ENCODE measurements at regions not wholly inside any gene's neighbourhood (a gene's known extent, or its start where the extent isn't known, plus 50 kb on each side); places are given as distances from the start of the nearest gene placed in this dataset.

DNA sequence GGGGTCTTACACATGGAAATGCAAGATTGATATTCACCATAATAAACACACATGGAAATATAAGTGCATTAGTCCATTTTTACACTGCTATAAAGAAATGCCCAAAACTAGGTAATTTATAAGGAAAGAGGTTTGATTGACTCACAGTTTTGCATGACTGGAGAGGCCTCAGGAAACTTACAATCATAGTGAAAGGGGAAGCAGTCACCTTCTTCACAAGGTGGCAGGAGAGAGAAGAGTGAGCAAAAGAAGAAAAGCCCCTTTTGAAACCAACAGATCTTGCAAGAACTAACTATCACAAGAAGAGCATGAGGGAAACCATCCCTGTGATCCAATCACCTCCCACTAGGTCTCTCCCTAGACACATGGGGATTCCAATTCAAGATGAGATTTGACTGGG lies 111.7 kb upstream of the TP63 start:
- no peak for TF ChIP-seq EZH2 (IDR thresholded peaks at IDR 0.05; ENCODE audit: low read length, missing control alignments)
- TF ChIP-seq CTCF (conservative IDR thresholded peaks at IDR 0.05 in 1 of 2, IDR thresholded peaks at IDR 0.05 in 1 of 2; ENCODE audit: low read depth in 1 of 2, low read length in 2 of 2): no peak
